HepG2 (cell line): ENCODE measurements at regions not wholly inside any gene's neighbourhood (a gene's known extent, or its start where the extent isn't known, plus 50 kb on each side); places are given as distances from the start of the nearest gene placed in this dataset.

Experiments used
- ATAC-seq: fragments of 200-7000 bp; cut with Tn5 transposase; 3 replicates; pipeline ENCODE4 v1.9.1; 2020; ENCODE audit warnings: mild to moderate bottlenecking, moderate library complexity
- BruUV-seq: library from RNA; stranded (reverse); fragments of 400-500 nt; replicated peaks from 2 replicates; lab custom pipeline; 2021; lab: Mats Ljungman, UMichigan
- CTCF ChIA-PET: fragments of 300-600 bp; formaldehyde crosslinking; extraction: SDS; loops from one replicate; lab custom pipeline; 2021; ENCODE audit warnings: low total read pairs, inconsistent platforms, low intra/inter-chr PET ratio; lab: Yijun Ruan, JAX
- POLR2A ChIA-PET: fragments of 350-600 bp; sonication (Branson Sonifier 250); formaldehyde crosslinking; loops from one replicate; lab custom pipeline; 2020; ENCODE audit warnings: antibody characterized with exemption, inconsistent platforms; lab: Yijun Ruan, JAX
- DNase-seq: peaks from one replicate; pipeline ENCODE4 v3.0.0-alpha.2; 2015; ENCODE audit warnings: low spot score
- FAIRE-seq: peaks from 3 replicates; lab custom pipeline; 2011; peaks lifted over from hg19 to GRCh38; lab: Jason Lieb, UNC
- H2AFZ ChIP-seq: one replicate; pipeline ENCODE4 v1.6.1; 2011; ENCODE audit warnings: low read length, inconsistent platforms
- H3K27ac ChIP-seq: fragments of 300-600 bp; 3 replicates; pipeline ENCODE4 v1.8.0; 2011; ENCODE audit warnings: mixed run types, mild to moderate bottlenecking, mixed read lengths, low read length, inconsistent platforms; ENCODE audit not compliant: insufficient read depth; ENCODE audit errors: extremely low read length
- H3K27me3 ChIP-seq, 2 experiments: fragments of 200-600 bp in 1 of 2; 2 replicates in 1 of 2; 3 replicates in 1 of 2; pipeline versions ENCODE4 v1.6.0 to v1.8.0; 2011; ENCODE audit warnings: low read length in 2 of 2, mild to moderate bottlenecking in 2 of 2, moderate library complexity in 2 of 2, inconsistent platforms in 1 of 2; ENCODE audit not compliant: insufficient read depth in 2 of 2, control insufficient read depth in 1 of 2
- H3K36me3 ChIP-seq, 2 experiments: fragments of 200-600 bp in 1 of 2; replicated peaks in 1 of 2; 2 replicates in 1 of 2; 3 replicates in 1 of 2; pipeline versions ENCODE4 v1.5.1 to v1.8.0; 2011; ENCODE audit warnings: low read length in 2 of 2, inconsistent platforms in 1 of 2; ENCODE audit not compliant: insufficient read depth in 2 of 2, control insufficient read depth in 1 of 2
- H3K4me1 ChIP-seq: 2 replicates; pipeline ENCODE4 v1.5.1; 2012; ENCODE audit warnings: low read length, inconsistent platforms; ENCODE audit not compliant: insufficient read depth
- H3K4me2 ChIP-seq: 2 replicates; pipeline ENCODE4 v1.6.0; 2011; ENCODE audit warnings: low read depth, low read length, inconsistent platforms
- H3K4me3 ChIP-seq, 3 experiments: fragments of 200-600 bp in 1 of 3; sonication (generic), shearing (Covaris generic) in 1 of 3; replicated peaks in 1 of 3; 2 replicates each; pipeline ENCODE4 v1.5.1; 2011 to 2016; ENCODE audit warnings: low read length in 3 of 3, inconsistent platforms in 2 of 3, low read depth in 2 of 3, mild to moderate bottlenecking in 2 of 3, control low read depth in 1 of 3, mixed read lengths in 1 of 3; ENCODE audit not compliant: insufficient read depth in 1 of 3
- H3K79me2 ChIP-seq: one replicate; pipeline ENCODE4 v1.6.1; 2011; ENCODE audit warnings: low read length, inconsistent platforms; ENCODE audit not compliant: insufficient read depth
- H3K9ac ChIP-seq: 2 replicates; pipeline ENCODE4 v1.6.0; 2011; ENCODE audit warnings: mild to moderate bottlenecking, low read depth, low read length, inconsistent platforms; ENCODE audit not compliant: insufficient read depth
- H3K9me3 ChIP-seq: 2 replicates; pipeline ENCODE4 v1.5.1; 2012; ENCODE audit warnings: mild to moderate bottlenecking, low read length
- H4K20me1 ChIP-seq: 2 replicates; pipeline ENCODE4 v1.6.0; 2011; ENCODE audit warnings: inconsistent platforms, mild to moderate bottlenecking, low read length, moderate library complexity; ENCODE audit not compliant: insufficient read depth
- EZH2 ChIP-seq: conservative IDR thresholded peaks from 2 replicates; pipeline ENCODE4 v1.6.1; 2012; ENCODE audit warnings: mild to moderate bottlenecking, low read depth, low read length, moderate library complexity
- KDM6A ChIP-seq: IDR thresholded peaks from 2 replicates; pipeline ENCODE4 v1.6.1; 2016; ENCODE audit warnings: low read depth
- MXD4 ChIP-seq: IDR thresholded peaks from 2 replicates; pipeline ENCODE4 v1.6.1; 2016; ENCODE audit warnings: mild to moderate bottlenecking, missing biosample characterization, missing genetic modification reagents
- PBX3 ChIP-seq: sonication (generic); formaldehyde crosslinking; IDR thresholded peaks from 2 replicates; pipeline ENCODE4 v1.8.1; 2023; ENCODE audit warnings: missing genetic modification reagents, inconsistent platforms, borderline replicate concordance
- THAP8 ChIP-seq: sonication (generic); formaldehyde crosslinking; IDR thresholded peaks from 2 replicates; pipeline ENCODE4 v1.5.1; 2020; ENCODE audit warnings: missing genetic modification reagents, mild to moderate bottlenecking, borderline replicate concordance
- XBP1 ChIP-seq: sonication (generic); formaldehyde crosslinking; IDR thresholded peaks from 2 replicates; pipeline ENCODE4 v1.5.0; 2020; ENCODE audit warnings: missing genetic modification reagents
- ZNF44 ChIP-seq: sonication (generic); formaldehyde crosslinking; IDR thresholded peaks from 2 replicates; pipeline ENCODE4 v1.5.1; 2020; ENCODE audit warnings: mild to moderate bottlenecking, missing genetic modification reagents
- ZNF512 ChIP-seq: sonication (generic); formaldehyde crosslinking; IDR thresholded peaks from 2 replicates; pipeline ENCODE4 v1.4.0; 2020; ENCODE audit warnings: mild to moderate bottlenecking, missing genetic modification reagents
- ZNF563 ChIP-seq: sonication (generic); formaldehyde crosslinking; IDR thresholded peaks from 2 replicates; pipeline ENCODE4 v1.8.0; 2022; ENCODE audit warnings: mild to moderate bottlenecking, moderate library complexity, missing genetic modification reagents
- WGBS: methylation state at CpG from one replicate; pipeline ENCODE4 v1.1.6; 2017; ENCODE audit warnings: low lambda C conversion rate; 5-methylcytosine and 5-hydroxymethylcytosine counted together
- in situ Hi-C: cut with HindIII; loops from 2 replicates; pipeline ENCODE4 v1.10.0; 2017; ENCODE audit warnings: low pct_unique_long_range_greater_than_20kb; ENCODE audit not compliant: extremely low pct_ligation_motif_present
- intact Hi-C: fragments of 100-400 bp; cut with micrococcal nuclease; formaldehyde crosslinking; loops from one replicate; pipeline ENCODE4 v1.10.0; 2022; ENCODE audit not compliant: unreplicated experiment

GRCh38 chr11:10931761-10932670, 74.2 kb upstream of the ZBED5 start:
- ChIA-PET POLR2A (interaction anchor here (2.3 kb wide), 1 partner anchor 123 kb away, joined by 9 read pairs; the partner anchor contains the start of gene EIF4G2), CTCF (no interaction called here)
- ATAC-seq (peak; percentile 8; the same call in 1 of the 3 replicates), FAIRE-seq (no peak), DNase-seq (no peak)
- Histone ChIP-seq H3K4me3 (peak overlapping the region in 2 of 3 experiments; percentile 47 to 66; a peak in 1 of 6 replicates), H3K4me2 (peak overlapping the region; percentile 73), H3K27ac (no peak overlapping the region), H3K27me3 (peaks cover 2 to 52% of the 10 kb centered on the region in 2 experiments; a peak in 4 of 5 replicates), H3K36me3 (no peaks in the 10 kb centered on the region), H4K20me1 (no peaks in the 10 kb centered on the region), H2AFZ (no peak overlapping the region), H3K9ac (no peak overlapping the region), H3K4me1 (peaks cover 26% of the 10 kb centered on the region), H3K9me3 (no peaks in the 10 kb centered on the region), H3K79me2 (no peaks in the 10 kb centered on the region)
- intact Hi-C loops (loop anchor here (5.0 kb wide), 2 partner anchors 90 to 855 kb away; no protein-coding TSS in a partner anchor), in situ Hi-C loops (loop anchor here (5.0 to 25.0 kb wide), 2 partner anchors 90 to 855 kb away; no protein-coding TSS in a partner anchor)
- BruUV-seq: no TSS peak
- TF ChIP-seq KDM6A (no peak), MXD4 (no peak)
- WGBS: 58% methylated on average over 14 of the region's 14 CpGs

GRCh38 chr11:10930972-10931760, 73.3 kb upstream of the ZBED5 start:
- no TSS peak for BruUV-seq
- ATAC-seq (peak; percentile 77), DNase-seq (no peak), FAIRE-seq (no peak)
- in situ Hi-C loops: loop anchor here (5.0 to 25.0 kb wide), 2 partner anchors 91 to 856 kb away; no protein-coding TSS in a partner anchor
- Histone ChIP-seq H3K9ac (no peak overlapping the region), H3K36me3 (no peaks in the 10 kb centered on the region), H3K27ac (no peak overlapping the region), H2AFZ (no peak overlapping the region), H3K4me2 (peak overlapping the region; percentile 73), H3K79me2 (no peaks in the 10 kb centered on the region), H3K9me3 (no peaks in the 10 kb centered on the region), H3K27me3 (peaks cover 2 to 52% of the 10 kb centered on the region in 2 experiments; a peak in 4 of 5 replicates), H3K4me3 (peak overlapping the region; percentile 47 to 66 (median 54); a peak in 5 of 6 replicates), H3K4me1 (peaks cover 26% of the 10 kb centered on the region), H4K20me1 (no peaks in the 10 kb centered on the region)
- POLR2A ChIA-PET: interaction anchor here (0.7 to 2.3 kb wide), 2 partner anchors 31 to 122 kb away, joined by 3 to 9 read pairs; partner anchors contain the start of gene EIF4G2
- CTCF ChIA-PET: no interaction called here
- intact Hi-C loops: loop anchor here (5.0 kb wide), 2 partner anchors 91 to 856 kb away; no protein-coding TSS in a partner anchor
- 1% methylated on average over 26 of the region's 69 CpGs for WGBS
- TF ChIP-seq EZH2 (peak; percentile 74; the same call in 1 of the 2 replicates), ZNF44 (CRISPR knock-in tag) (no peak), ZNF512 (CRISPR knock-in tag) (no peak), XBP1 (CRISPR knock-in tag) (no peak), THAP8 (CRISPR knock-in tag) (no peak), PBX3 (no peak), ZNF563 (CRISPR knock-in tag) (0 out of 2 replicates have a peak, but pooled peaks have one; percentile 21)
